Fibroblast of lung (primary cell): ENCODE measurements at regions not wholly inside any gene's neighbourhood (a gene's known extent, or its start where the extent isn't known, plus 50 kb on each side); places are given as distances from the start of the nearest gene placed in this dataset.

Source experiments
- DNase-seq, 2 donors: peaks; one replicate each; pipeline versions ENCODE4 v3.0.0 to v3.0.0-alpha.2; 2010; ENCODE audit warnings: low read depth in 2 of 2
- H2AFZ ChIP-seq: 2 replicates; pipeline ENCODE4 v1.5.1; 2012; ENCODE audit warnings: low read length, control low read depth, inconsistent platforms
- H3K27ac ChIP-seq: 2 replicates; pipeline ENCODE4 v1.5.1; 2011; ENCODE audit warnings: low read length, control low read depth; ENCODE audit not compliant: insufficient read depth
- H3K27me3 ChIP-seq: 2 replicates; pipeline ENCODE4 v1.5.1; 2011; ENCODE audit warnings: mild to moderate bottlenecking, low read length; ENCODE audit not compliant: control insufficient read depth, insufficient read depth
- H3K36me3 ChIP-seq: 2 replicates; pipeline ENCODE4 v1.5.1; 2011; ENCODE audit warnings: low read length; ENCODE audit not compliant: control insufficient read depth, insufficient read depth
- H3K4me1 ChIP-seq: 2 replicates; pipeline ENCODE4 v1.5.1; 2011; ENCODE audit warnings: low read length; ENCODE audit not compliant: control insufficient read depth, insufficient read depth; ENCODE audit errors: extremely low read depth
- H3K4me2 ChIP-seq: 2 replicates; pipeline ENCODE4 v1.5.1; 2011; ENCODE audit warnings: low read length, control low read depth; ENCODE audit not compliant: insufficient read depth; ENCODE audit errors: extremely low read depth
- H3K4me3 ChIP-seq, 4 experiments: fragments of 200-600 bp in 1 of 4; sonication (generic) in 1 of 4; replicated peaks in 1 of 4; 2 replicates each; pipeline ENCODE4 v1.5.1; 2011 to 2016; ENCODE audit warnings: low read length in 4 of 4, low read depth in 3 of 4, mild to moderate bottlenecking in 3 of 4, control low read depth in 2 of 4, inconsistent platforms in 1 of 4, mixed read lengths in 1 of 4; ENCODE audit not compliant: insufficient read depth in 1 of 4; ENCODE audit errors: control extremely low read depth in 1 of 4
- H3K79me2 ChIP-seq: 2 replicates; pipeline ENCODE4 v1.5.1; 2012; ENCODE audit warnings: mild to moderate bottlenecking, low read length, inconsistent platforms; ENCODE audit not compliant: control insufficient read depth, insufficient read depth
- H3K9ac ChIP-seq: 2 replicates; pipeline ENCODE4 v1.5.1; 2011; ENCODE audit warnings: mild to moderate bottlenecking, low read length, control low read depth; ENCODE audit not compliant: insufficient read depth
- H3K9me3 ChIP-seq: 2 replicates; pipeline ENCODE4 v1.5.1; 2012; ENCODE audit warnings: low read depth, low read length; ENCODE audit not compliant: control insufficient read depth, insufficient read depth
- H4K20me1 ChIP-seq: 2 replicates; pipeline ENCODE4 v1.5.1; 2011; ENCODE audit warnings: low read length; ENCODE audit not compliant: control insufficient read depth, insufficient read depth; ENCODE audit errors: extremely low read depth
- EZH2 ChIP-seq: IDR thresholded peaks from 2 replicates; pipeline ENCODE4 v1.5.1; 2012; ENCODE audit warnings: low read length, control low read depth, mild to moderate bottlenecking; ENCODE audit errors: missing control alignments
- TF ChIP-seq, protein P1 (sequence below), 2 donors: IDR thresholded peaks in 1 of 2; conservative IDR thresholded peaks in 1 of 2; 1 replicate in 1 of 2; 2 replicates in 1 of 2; pipeline ENCODE4 v1.5.1; 2011 to 2012; ENCODE audit warnings: low read length in 2 of 2, control low read depth in 1 of 2, inconsistent platforms in 1 of 2, low read depth in 1 of 2, mild to moderate bottlenecking in 1 of 2

DNA sequence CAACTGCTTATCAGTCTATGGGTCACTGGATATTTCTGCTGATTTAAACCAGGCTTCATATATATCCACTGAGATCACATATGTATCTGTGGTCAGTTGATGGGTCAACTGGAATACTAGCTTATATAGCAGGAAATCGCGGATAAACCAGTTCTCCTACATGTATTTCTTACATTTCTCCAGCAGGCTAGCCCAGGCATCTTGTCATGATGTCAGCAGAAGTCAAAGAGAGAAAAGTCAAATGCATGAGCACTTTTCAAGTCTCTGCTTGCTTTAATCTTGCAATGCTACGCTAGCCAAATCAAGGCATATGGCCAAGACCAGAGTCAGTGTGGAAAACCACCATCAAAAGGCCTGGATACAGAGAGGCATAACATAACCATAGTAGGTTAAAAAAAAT is 1008.8 kb upstream of the DIAPH2 start:
- TF ChIP-seq, protein P1, sequence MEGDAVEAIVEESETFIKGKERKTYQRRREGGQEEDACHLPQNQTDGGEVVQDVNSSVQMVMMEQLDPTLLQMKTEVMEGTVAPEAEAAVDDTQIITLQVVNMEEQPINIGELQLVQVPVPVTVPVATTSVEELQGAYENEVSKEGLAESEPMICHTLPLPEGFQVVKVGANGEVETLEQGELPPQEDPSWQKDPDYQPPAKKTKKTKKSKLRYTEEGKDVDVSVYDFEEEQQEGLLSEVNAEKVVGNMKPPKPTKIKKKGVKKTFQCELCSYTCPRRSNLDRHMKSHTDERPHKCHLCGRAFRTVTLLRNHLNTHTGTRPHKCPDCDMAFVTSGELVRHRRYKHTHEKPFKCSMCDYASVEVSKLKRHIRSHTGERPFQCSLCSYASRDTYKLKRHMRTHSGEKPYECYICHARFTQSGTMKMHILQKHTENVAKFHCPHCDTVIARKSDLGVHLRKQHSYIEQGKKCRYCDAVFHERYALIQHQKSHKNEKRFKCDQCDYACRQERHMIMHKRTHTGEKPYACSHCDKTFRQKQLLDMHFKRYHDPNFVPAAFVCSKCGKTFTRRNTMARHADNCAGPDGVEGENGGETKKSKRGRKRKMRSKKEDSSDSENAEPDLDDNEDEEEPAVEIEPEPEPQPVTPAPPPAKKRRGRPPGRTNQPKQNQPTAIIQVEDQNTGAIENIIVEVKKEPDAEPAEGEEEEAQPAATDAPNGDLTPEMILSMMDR (conservative IDR thresholded peaks at IDR 0.05 in 1 of 2, IDR thresholded peaks at IDR 0.05 in 1 of 2; ENCODE audit: low read depth in 1 of 2, low read length in 2 of 2), result no peak
- H3K4me1 ChIP-seq, result no peaks in the 10 kb centered on the region
- H4K20me1 ChIP-seq, result no peaks in the 10 kb centered on the region
- no peak for DNase-seq
- no peaks in the 10 kb centered on the region for H3K79me2 ChIP-seq
- H3K4me3 ChIP-seq, result no peak overlapping the region
- H3K9me3 ChIP-seq, result no peaks in the 10 kb centered on the region
- H2AFZ ChIP-seq, result no peak overlapping the region
- no peaks in the 10 kb centered on the region for H3K27me3 ChIP-seq
- H3K36me3 ChIP-seq, result no peaks in the 10 kb centered on the region
- no peak overlapping the region for H3K9ac ChIP-seq
- H3K27ac ChIP-seq, result no peak overlapping the region
- no peak overlapping the region for H3K4me2 ChIP-seq

DNA sequence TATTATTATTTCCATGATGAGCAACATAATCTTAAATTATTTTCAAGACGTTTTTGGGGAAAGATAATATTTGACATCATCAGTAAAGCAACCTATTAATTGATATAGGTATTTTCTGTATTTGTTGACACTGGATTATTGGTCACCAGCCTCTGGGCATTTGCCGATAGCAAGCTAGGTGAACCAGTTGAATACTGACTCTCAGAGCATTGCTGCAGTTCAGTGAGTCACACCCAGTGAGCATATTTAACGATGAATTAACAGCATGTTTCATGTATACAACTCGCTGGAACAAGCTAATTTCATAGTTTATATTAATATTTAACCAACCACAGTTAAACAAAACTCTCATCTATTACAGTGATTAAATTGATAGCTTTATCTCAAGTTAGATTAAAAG is 1006.0 kb upstream of the DIAPH2 start:
- no peaks in the 10 kb centered on the region for H3K9me3 ChIP-seq
- H2AFZ ChIP-seq, result no peak overlapping the region
- H3K4me1 ChIP-seq, result no peaks in the 10 kb centered on the region
- no peak overlapping the region for H3K27ac ChIP-seq
- H4K20me1 ChIP-seq, result no peaks in the 10 kb centered on the region
- TF ChIP-seq EZH2, result no peak
- no peak overlapping the region for H3K4me2 ChIP-seq
- H3K36me3 ChIP-seq, result no peaks in the 10 kb centered on the region
- no peaks in the 10 kb centered on the region for H3K79me2 ChIP-seq
- no peak for DNase-seq
- H3K27me3 ChIP-seq, result no peaks in the 10 kb centered on the region
- no peak overlapping the region for H3K4me3 ChIP-seq
- H3K9ac ChIP-seq, result no peak overlapping the region

DNA sequence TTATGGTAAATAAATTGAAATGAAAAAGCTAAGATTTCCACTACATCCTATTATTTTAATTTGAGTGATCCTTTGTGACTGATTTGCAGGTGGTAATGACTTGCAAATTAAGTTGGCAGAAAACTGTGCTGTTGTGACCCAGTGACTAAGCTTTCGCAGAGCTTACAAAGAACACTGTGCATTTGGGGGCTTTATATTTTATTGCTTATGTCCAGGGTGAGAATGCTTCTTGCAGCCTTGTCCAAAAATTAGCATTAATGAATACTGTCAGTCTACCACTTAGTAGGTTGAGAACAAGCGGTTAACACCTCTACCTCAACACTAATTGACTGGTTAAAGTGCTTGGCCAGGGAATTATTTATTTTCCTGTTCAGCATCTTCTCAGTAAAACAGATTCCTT is 991.3 kb upstream of the DIAPH2 start:
- H3K4me2 ChIP-seq, result no peak overlapping the region
- no peaks in the 10 kb centered on the region for H3K9me3 ChIP-seq
- H3K9ac ChIP-seq, result no peak overlapping the region
- no peak overlapping the region for H2AFZ ChIP-seq
- TF ChIP-seq EZH2, result no peak
- TF ChIP-seq, protein P1 (conservative IDR thresholded peaks at IDR 0.05 in 1 of 2, IDR thresholded peaks at IDR 0.05 in 1 of 2; ENCODE audit: low read depth in 1 of 2, low read length in 2 of 2), result no peak
- H4K20me1 ChIP-seq, result no peaks in the 10 kb centered on the region
- no peaks in the 10 kb centered on the region for H3K79me2 ChIP-seq
- no peaks in the 10 kb centered on the region for H3K4me1 ChIP-seq
- H3K27ac ChIP-seq, result no peak overlapping the region
- H3K36me3 ChIP-seq, result no peaks in the 10 kb centered on the region
- H3K4me3 ChIP-seq, result no peak overlapping the region
- no peak for DNase-seq
- H3K27me3 ChIP-seq, result no peaks in the 10 kb centered on the region
